GM19023 (cell line): ENCODE measurements at regions not wholly inside any gene's neighbourhood (a gene's known extent, or its start where the extent isn't known, plus 50 kb on each side); places are given as distances from the start of the nearest gene placed in this dataset.

Experiments
- ATAC-seq: cut with Tn5 transposase; IDR thresholded peaks from one replicate; pipeline ENCODE4 v1.9.1; 2021; ENCODE audit warnings: mild to moderate bottlenecking, moderate library complexity; ENCODE audit not compliant: unreplicated experiment

DNA sequence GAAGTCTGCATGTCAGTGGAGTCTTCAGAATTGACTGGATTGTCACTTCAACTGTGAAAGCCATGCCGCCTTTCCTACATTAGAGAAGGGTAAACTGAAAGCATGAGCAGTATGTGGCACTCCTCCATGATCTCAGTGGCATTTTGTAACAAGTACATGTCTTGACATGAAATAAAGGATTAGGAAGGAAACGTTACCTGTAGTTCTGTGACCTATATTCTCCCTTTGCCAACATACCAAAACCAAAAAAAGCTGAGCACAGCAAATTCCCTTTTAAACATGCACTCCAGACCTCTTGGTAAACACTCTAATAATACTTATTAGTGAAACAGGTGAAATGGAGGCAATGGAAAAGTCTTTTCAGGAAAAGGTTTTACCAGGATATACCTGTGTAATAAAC, 344.2 kb downstream of the GRIA2 start:
- ATAC-seq, result no peak

DNA sequence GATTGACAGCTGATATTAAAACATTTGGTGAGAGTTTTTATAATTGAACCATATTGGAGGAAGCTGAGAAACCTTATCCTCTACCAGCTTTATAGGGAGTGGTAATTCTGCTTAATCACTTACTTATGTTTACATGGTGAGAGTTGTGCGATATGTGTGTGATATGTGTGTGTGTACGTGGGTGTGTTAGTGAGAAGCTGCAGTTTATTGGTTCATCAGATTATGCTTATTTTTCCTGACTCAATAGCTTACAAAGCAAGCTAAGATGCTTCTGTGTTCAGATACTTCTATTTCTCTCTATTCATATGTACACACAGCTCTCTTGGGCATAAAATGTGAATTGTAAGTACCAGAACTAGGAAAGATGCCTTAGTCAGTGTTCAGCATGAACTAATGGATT, 343.7 kb downstream of the GRIA2 start:
- ATAC-seq, result no peak

DNA sequence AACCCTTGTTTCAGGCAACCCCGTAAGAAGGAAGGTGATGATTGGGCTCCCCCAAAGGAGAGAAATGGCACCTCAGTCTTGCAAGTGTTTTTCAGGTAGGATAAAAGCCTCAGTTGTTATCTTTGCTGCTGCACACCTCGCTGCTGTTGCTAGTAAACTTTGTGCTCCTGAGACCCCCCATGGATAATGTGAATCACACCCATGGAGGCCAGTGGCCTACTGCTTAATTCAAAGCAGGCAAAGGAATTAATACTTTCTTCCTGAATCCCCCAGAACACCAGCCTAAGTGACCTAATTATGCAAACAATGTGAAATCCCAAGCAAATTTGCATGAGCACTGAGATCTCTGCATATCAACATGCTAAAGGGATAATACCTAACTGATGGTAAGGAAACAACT, 337.5 kb downstream of the GRIA2 start:
- ATAC-seq, result no peak

DNA sequence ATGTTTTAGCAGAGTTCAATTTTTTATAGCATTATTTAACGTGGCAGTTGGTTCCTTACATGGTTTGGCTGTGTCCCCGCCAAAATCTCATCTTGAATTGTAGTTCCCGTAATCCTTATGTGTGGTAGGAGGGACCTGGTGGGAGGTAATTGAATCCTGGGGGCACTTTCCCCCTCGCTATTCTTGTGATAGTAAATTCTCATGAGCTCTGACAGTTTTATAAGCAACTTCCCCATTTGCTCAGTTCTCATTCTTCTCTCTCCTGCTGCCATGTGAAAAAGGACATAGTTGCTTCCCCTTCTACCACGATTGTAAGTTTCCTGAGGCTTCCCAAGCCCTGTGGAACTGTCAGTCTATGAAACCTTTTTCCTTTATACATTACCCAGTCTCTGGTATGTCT, 329.5 kb downstream of the GRIA2 start:
- ATAC-seq, result no peak

DNA sequence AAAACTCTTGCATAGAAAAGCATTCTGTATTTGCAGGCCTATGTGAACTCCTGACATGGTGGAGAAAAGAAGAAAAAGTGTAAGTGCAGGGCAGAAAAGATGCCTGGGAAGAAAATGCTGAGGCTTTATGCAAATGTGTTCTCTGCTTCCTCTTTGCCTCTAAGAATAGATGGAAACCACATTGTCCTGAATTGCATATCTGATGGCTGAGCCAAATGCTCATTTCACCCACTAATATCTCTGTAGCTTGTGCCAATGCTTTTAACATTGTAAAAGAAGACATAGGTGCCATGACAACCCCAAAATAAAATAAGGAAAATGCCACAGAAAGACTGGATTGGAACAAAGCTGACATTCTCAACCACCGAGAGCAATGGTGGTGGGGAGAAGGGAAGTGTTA, 307.4 kb downstream of the GRIA2 start:
- ATAC-seq, result no peak

DNA sequence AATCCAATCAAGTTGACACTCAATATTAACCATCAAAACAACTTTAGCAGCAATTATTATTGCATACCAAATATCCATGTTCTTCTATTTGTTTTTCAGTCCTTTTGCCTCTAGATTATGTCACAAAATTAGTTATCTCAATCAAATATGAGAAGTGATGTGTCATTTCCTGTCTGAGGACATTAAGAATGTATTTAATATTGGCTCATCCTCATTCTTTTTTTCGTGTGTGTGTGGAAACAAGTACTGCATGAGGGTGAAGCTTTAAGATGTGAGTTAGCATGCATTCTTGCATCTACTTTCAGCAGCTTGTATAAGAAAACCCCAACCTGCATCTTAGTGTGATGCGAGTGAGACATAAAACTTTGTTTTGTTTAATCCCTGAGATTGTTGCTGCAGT, 301.4 kb downstream of the GRIA2 start:
- no peak for ATAC-seq

DNA sequence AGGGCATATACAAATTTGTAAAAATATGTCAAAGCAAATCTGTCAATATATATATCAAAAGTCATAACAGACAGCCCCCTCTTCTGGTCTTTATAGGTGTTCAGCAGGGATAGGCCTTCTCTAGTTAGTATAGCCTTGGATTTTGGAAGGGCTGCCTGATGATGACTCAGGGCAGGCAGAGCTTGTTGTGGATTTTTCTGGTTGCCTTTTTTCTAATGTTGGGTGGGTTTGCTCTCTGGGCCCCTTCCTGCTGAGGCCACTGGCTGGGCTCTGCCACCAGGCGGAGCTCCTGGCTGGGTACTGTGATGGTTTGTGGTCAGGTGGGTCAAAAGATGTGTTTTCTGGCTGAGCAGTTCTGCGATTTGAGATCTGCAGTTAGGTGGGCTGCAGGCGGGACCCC, 294.2 kb downstream of the GRIA2 start:
- no peak for ATAC-seq

DNA sequence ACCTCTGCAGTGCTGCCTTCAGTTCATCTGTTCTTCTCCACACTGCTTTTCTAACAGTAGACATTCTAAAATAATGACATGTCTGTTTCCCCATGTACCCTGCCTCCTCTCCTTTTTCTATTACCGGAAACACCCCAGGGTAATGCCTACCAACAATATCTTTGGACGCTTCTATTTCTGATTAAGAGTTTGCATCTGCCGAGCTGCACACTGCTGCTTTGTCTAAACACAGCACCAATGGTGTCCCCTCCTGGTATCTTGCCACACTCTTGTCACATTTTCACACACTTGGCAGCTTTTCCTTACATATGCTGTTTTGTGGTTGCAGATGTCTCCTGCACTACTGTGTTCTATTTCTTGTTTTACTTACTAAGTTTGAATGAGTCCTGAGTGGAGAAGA, 288.8 kb downstream of the GRIA2 start:
- no peak for ATAC-seq

DNA sequence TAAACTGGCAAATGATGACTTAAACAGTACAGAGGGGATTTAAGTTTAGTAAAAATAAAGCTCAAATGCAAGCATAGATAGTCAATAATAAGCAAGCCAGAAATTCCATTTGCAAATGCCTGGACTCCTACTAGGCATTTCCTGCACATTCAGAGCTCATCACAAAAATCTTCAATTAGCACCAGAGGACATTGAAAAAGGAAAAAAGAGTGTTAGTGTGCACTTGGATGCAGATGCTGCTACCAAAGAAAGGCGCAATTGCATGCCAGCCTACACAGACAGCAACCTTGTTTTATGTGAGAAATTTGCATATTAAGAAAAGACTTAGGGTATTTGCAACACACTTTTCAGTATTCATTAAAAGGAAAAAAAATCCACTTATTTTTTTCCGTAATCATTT, 282.1 kb downstream of the GRIA2 start:
- ATAC-seq, result no peak

DNA sequence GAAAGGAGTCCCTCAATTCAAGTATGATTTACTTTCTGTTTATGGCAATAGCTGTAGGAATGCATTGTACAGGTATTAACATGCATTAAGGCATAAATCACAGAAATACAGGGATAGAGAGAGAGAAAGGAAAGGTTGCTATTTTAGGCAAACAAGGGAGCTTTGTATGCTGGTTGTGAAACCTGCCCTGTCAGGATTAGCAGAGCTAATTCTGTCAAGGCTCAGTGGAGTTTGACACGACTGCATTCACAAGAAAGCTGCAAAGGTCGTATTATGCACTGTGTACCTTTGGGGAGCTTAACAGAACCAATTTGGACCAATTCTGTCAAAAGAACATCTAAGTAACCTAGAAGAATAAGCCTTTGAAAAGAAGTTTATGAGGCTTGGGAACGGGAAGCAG, 239.3 kb downstream of the GRIA2 start:
- ATAC-seq, result no peak

DNA sequence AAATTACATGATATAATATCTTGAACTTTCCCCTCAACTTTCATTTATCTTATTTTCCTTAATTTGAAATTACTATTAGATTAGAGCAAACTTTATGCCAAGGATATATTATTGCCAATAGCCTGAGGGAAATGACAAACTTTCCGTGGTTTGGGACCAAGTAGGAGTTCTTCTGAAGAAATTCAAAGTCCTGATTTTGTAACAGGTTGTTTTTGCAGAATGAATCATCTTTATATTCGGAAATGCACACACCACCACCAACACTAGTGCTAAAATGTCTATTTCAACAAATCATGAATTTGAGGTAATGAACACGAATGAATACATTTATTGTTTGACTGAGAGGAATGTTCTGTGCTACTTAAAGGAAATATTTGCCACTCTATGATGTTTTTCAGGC, 226.7 kb downstream of the GRIA2 start:
- no peak for ATAC-seq

DNA sequence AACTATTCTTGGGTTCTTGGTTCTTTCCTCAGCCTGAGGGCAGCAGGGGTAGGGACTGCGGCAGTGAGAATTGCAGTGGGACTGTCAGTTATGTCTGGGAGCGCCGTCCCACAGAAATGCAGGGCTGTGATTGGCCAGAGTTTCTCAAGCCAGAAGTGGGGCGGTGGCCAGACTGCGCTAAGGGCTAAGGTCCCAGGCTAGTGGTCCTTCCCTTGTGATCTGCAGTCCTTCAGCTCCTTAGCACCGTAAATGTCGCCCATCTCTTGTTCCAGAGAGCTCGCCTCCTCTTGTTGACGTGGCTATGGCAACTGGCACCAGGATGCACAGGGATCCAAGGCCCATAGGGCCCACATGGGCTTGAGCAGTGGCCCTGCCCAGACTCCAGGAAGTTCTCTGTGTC, 223.5 kb downstream of the GRIA2 start:
- ATAC-seq, result no peak

DNA sequence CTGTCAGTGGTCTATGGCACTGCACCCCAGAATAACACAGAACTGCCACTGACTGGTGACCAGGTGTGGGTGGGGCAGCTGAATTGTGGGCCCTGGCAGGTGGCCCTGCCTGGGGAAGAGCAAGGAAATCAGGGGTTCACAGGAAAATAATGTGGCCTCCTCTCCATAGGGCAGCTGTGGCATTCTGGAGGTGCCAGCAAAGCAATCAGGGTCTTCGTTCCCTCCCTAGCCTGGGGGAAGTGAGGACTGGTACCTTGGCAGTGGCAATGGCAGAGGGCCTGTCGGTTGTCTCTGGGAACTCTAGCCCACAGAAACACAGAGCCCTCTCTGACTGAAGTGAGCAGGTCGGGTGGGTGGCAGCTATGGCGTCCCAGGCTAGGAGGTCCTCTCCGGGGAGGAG, 223.0 kb downstream of the GRIA2 start:
- ATAC-seq, result no peak

DNA sequence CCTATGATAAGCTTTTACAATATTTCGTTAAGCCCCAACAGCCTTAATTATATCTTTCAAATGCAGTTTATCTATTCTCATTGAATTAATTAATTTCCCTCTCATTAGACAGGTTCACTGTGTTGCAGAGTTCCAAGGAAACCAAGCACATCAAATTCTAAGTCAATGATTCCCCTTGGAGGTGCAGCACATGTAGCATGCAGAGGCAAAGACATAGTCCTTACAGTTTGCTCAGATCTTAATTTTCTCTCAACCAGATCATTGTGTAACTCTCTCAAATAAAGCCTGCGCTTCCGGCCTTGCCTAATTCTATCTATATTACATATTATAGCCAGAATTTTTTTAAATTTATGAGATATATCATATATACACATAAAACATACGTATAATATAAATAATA, 205.4 kb downstream of the GRIA2 start:
- ATAC-seq, result no peak

DNA sequence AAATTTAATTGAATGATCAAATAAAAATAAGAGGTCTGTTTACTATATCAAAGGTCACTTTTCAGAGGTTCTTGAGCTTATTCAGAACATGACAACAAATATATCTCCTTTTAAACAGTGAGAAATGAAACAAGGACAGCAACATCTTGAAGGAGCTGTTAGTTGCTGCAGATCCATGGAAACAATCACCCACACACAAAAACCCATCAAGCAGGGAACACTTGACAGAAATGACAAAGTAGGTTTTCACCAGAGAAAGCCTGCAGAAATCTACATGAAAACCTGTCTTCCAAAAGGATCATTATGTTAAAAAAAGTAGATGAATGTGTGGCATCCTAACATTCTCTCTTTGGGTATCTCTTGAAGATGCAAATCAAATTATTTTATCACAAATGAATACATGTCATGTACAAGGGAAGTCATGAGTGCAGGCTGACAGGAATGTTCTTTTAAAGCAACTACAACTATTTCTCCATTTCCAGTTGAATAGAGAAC, 203.0 kb downstream of the GRIA2 start:
- ATAC-seq, result no peak

DNA sequence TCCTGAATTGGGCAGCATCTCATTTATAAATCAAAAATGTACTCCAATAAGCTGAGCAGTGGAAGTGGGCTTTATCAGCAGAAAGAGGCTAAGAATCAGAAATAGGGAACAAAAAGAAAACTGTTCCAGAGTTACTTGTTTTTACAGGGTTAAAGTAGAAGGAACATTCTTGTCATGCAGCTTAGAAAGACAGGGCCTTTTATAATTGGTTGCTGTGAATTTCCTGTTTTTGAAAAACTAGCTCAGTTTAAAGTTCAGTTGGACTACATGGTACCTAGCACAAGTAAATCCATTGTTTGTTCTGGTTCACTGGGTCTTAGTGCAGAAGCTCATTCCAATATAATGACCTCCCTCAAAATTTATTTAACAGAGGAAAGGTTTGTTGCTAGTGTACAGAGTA, 200.8 kb downstream of the GRIA2 start:
- no peak for ATAC-seq
